ENCODE measurements at regions not wholly inside any gene's neighbourhood (a gene's known extent, or its start where the extent isn't known, plus 50 kb on each side); places are given as distances from the start of the nearest gene placed in this dataset.

DNA sequence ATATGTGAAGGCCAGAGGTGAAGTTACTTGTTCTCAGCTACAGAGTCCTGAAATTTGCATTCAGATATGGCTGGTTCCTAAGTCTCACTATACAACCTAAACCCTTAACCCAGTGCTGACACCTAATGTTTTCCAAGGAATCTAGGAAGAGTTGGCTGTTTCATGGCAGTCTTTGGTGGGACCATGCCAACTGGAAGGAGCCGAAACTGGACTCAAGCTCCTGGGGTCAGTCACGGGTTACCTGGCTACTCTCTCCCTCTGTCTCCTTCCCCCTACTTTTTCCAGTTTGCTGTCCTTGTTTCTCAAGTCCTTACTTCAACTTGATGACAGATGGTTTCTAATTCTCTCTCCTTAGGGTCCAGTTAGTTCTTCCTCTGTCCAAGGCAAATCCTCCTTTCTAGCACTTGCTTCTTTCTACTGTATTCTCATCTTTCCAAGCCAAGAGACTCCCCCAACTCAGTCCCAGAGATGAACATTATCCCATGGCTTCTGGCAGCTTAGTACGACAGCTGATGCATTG lies 88.6 kb upstream of the COL6A5 start:
- peaks cover 9% of the 10 kb centered on the region for H3K27me3 Mint-ChIP-seq
- no peak for DNase-seq (ENCODE audit: extremely low spot score, unreplicated experiment)

DNA sequence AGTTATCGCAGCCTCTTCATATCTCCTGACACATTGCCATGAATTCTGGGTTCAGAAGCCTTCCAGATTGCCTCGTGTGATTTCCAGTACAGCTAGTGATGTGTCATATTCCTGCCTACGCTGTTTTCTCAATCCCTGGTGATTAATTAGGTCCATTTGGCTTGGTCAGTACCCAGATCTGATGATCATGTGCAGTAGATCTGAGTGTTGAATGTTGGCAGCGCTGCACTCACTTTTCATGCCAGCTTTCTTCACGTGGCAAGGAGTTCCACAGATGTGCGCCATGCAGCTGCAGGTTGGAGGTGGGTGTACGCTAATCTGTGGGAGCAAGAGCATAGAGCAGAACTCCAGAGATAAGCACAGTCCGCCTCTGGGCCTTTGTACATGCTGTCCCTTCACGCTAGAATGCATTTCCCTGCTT lies 86.9 kb upstream of the COL6A5 start:
- H3K4me1 Mint-ChIP-seq (ENCODE audit: unreplicated experiment): no peaks in the 10 kb centered on the region
- no peak overlapping the region for H3K4me3 Mint-ChIP-seq
- no peaks in the 10 kb centered on the region for H3K36me3 Mint-ChIP-seq
- H3K9me3 Mint-ChIP-seq: no peaks in the 10 kb centered on the region
- peaks cover 6% of the 10 kb centered on the region for H3K27me3 Mint-ChIP-seq
- TF ChIP-seq, protein P1, sequence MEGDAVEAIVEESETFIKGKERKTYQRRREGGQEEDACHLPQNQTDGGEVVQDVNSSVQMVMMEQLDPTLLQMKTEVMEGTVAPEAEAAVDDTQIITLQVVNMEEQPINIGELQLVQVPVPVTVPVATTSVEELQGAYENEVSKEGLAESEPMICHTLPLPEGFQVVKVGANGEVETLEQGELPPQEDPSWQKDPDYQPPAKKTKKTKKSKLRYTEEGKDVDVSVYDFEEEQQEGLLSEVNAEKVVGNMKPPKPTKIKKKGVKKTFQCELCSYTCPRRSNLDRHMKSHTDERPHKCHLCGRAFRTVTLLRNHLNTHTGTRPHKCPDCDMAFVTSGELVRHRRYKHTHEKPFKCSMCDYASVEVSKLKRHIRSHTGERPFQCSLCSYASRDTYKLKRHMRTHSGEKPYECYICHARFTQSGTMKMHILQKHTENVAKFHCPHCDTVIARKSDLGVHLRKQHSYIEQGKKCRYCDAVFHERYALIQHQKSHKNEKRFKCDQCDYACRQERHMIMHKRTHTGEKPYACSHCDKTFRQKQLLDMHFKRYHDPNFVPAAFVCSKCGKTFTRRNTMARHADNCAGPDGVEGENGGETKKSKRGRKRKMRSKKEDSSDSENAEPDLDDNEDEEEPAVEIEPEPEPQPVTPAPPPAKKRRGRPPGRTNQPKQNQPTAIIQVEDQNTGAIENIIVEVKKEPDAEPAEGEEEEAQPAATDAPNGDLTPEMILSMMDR (conservative IDR thresholded peaks at IDR 0.05): no peak
- H3K27ac Mint-ChIP-seq: no peak overlapping the region
- no peak for DNase-seq (ENCODE audit: extremely low spot score, unreplicated experiment)

More for the DNA sequence above, 88.6 kb upstream of the COL6A5 start:
- TF ChIP-seq, protein P1 (conservative IDR thresholded peaks at IDR 0.05): no peak
- H3K27ac Mint-ChIP-seq: no peak overlapping the region
- no peaks in the 10 kb centered on the region for H3K9me3 Mint-ChIP-seq
- H3K4me1 Mint-ChIP-seq (ENCODE audit: unreplicated experiment): peaks cover 4% of the 10 kb centered on the region
- H3K36me3 Mint-ChIP-seq: no peaks in the 10 kb centered on the region
- H3K4me3 Mint-ChIP-seq: no peak overlapping the region

GRCh38 chr3:130259166-130259874 lies 86.2 kb upstream of the COL6A5 start:
- no peak overlapping the region for H3K27ac Mint-ChIP-seq

GRCh38 chr3:130260918-130261317 lies 84.6 kb upstream of the COL6A5 start:
- DNase-seq (ENCODE audit: extremely low spot score, unreplicated experiment): no peak
- H3K27ac Mint-ChIP-seq: no peak overlapping the region
- no peaks in the 10 kb centered on the region for H3K9me3 Mint-ChIP-seq
- H3K36me3 Mint-ChIP-seq: no peaks in the 10 kb centered on the region
- no peak overlapping the region for H3K4me3 Mint-ChIP-seq
- peaks cover 6% of the 10 kb centered on the region for H3K27me3 Mint-ChIP-seq
- TF ChIP-seq, protein P1 (conservative IDR thresholded peaks at IDR 0.05): no peak
- H3K4me1 Mint-ChIP-seq (ENCODE audit: unreplicated experiment): no peaks in the 10 kb centered on the region

More at GRCh38 chr3:130259166-130259874, 86.2 kb upstream of the COL6A5 start:
- no peaks in the 10 kb centered on the region for H3K9me3 Mint-ChIP-seq
- DNase-seq (ENCODE audit: extremely low spot score, unreplicated experiment): no peak
- H3K4me3 Mint-ChIP-seq: no peak overlapping the region
- H3K4me1 Mint-ChIP-seq (ENCODE audit: unreplicated experiment): no peaks in the 10 kb centered on the region
- no peaks in the 10 kb centered on the region for H3K36me3 Mint-ChIP-seq
- H3K27me3 Mint-ChIP-seq: peaks cover 6% of the 10 kb centered on the region
- TF ChIP-seq, protein P1 (conservative IDR thresholded peaks at IDR 0.05): no peak

GRCh38 chr3:130263708-130264107 lies 81.8 kb upstream of the COL6A5 start:
- Mint-ChIP-seq H3K9me3 (no peaks in the 10 kb centered on the region), H3K4me1 (ENCODE audit: unreplicated experiment) (no peaks in the 10 kb centered on the region), H3K4me3 (no peak overlapping the region), H3K27ac (no peak overlapping the region), H3K36me3 (no peaks in the 10 kb centered on the region), H3K27me3 (no peaks in the 10 kb centered on the region)
- TF ChIP-seq, protein P1 (conservative IDR thresholded peaks at IDR 0.05): no peak
- DNase-seq (ENCODE audit: extremely low spot score, unreplicated experiment): no peak

Data from type B pancreatic cell (in vitro differentiated cells).